ENCODE measurements at regions not wholly inside any gene's neighbourhood (a gene's known extent, or its start where the extent isn't known, plus 50 kb on each side); places are given as distances from the start of the nearest gene placed in this dataset.

- ChIA-PET CTCF (interaction anchor here (1.8 kb wide), 1 partner anchor 13 kb away, joined by 9 read pairs; no protein-coding TSS in a partner anchor), POLR2A (no interaction called here)
- intact Hi-C loops (cut with micrococcal nuclease): no loop called here
- DNase-seq (no peak), ATAC-seq (no peak)
- H3K27ac Mint-ChIP-seq: no peak overlapping the region
- H3K4me1 Mint-ChIP-seq (ENCODE audit: low read depth): no peaks in the 10 kb centered on the region
- no peak overlapping the region for H3K4me3 Mint-ChIP-seq
- no peaks in the 10 kb centered on the region for H3K36me3 Mint-ChIP-seq (ENCODE audit: low read depth)
- no peak for TF ChIP-seq CTCF (IDR thresholded peaks at IDR 0.05)
- H3K9me3 Mint-ChIP-seq: no peaks in the 10 kb centered on the region
- H3K27me3 Mint-ChIP-seq: no peaks in the 10 kb centered on the region
These were observed 292.0 kb downstream of the CDH26 start for GRCh38 chr20:60250251-60250650.

GRCh38 chr20:60252866-60253265 is 294.6 kb downstream of the CDH26 start:
- Mint-ChIP-seq H3K27me3 (no peaks in the 10 kb centered on the region), H3K36me3 (ENCODE audit: low read depth) (no peaks in the 10 kb centered on the region), H3K4me3 (no peak overlapping the region), H3K4me1 (ENCODE audit: low read depth) (no peaks in the 10 kb centered on the region), H3K9me3 (no peaks in the 10 kb centered on the region), H3K27ac (no peak overlapping the region)
- CTCF ChIA-PET: interaction anchor here (1.1 kb wide), 1 partner anchor 10 kb away, joined by 4 read pairs; no protein-coding TSS in a partner anchor
- ATAC-seq (no peak), DNase-seq (no peak)
- no peak for TF ChIP-seq CTCF (IDR thresholded peaks at IDR 0.05)
- intact Hi-C loops (cut with micrococcal nuclease): no loop called here
- POLR2A ChIA-PET: no interaction called here

GRCh38 chr20:60253471-60253870 is 295.2 kb downstream of the CDH26 start:
- Mint-ChIP-seq H3K4me1 (ENCODE audit: low read depth) (no peaks in the 10 kb centered on the region), H3K9me3 (no peaks in the 10 kb centered on the region), H3K27ac (no peak overlapping the region), H3K27me3 (no peaks in the 10 kb centered on the region), H3K36me3 (ENCODE audit: low read depth) (no peaks in the 10 kb centered on the region), H3K4me3 (no peak overlapping the region)
- CTCF ChIA-PET: no interaction called here
- intact Hi-C loops (cut with micrococcal nuclease): no loop called here
- POLR2A ChIA-PET: no interaction called here
- no peak for TF ChIP-seq CTCF (IDR thresholded peaks at IDR 0.05)
- ATAC-seq (no peak), DNase-seq (no peak)

GRCh38 chr20:60254901-60255411 is 296.7 kb downstream of the CDH26 start:
- ChIA-PET POLR2A (no interaction called here), CTCF (no interaction called here)
- no peaks in the 10 kb centered on the region for H3K9me3 Mint-ChIP-seq
- TF ChIP-seq CTCF (IDR thresholded peaks at IDR 0.05): no peak
- no peaks in the 10 kb centered on the region for H3K36me3 Mint-ChIP-seq (ENCODE audit: low read depth)
- DNase-seq (no peak), ATAC-seq (no peak)
- no peaks in the 10 kb centered on the region for H3K4me1 Mint-ChIP-seq (ENCODE audit: low read depth)
- intact Hi-C loops (cut with micrococcal nuclease): no loop called here
- H3K27ac Mint-ChIP-seq: no peak overlapping the region
- H3K27me3 Mint-ChIP-seq: no peaks in the 10 kb centered on the region
- no peak overlapping the region for H3K4me3 Mint-ChIP-seq

GRCh38 chr20:60255415-60255814 is 297.2 kb downstream of the CDH26 start:
- no peak overlapping the region for H3K27ac Mint-ChIP-seq
- H3K27me3 Mint-ChIP-seq: no peaks in the 10 kb centered on the region
- no peak for TF ChIP-seq CTCF (IDR thresholded peaks at IDR 0.05)
- ChIA-PET POLR2A (no interaction called here), CTCF (no interaction called here)
- DNase-seq (no peak), ATAC-seq (no peak)
- H3K9me3 Mint-ChIP-seq: no peaks in the 10 kb centered on the region
- intact Hi-C loops (cut with micrococcal nuclease): no loop called here
- H3K4me1 Mint-ChIP-seq (ENCODE audit: low read depth): no peaks in the 10 kb centered on the region
- H3K36me3 Mint-ChIP-seq (ENCODE audit: low read depth): no peaks in the 10 kb centered on the region
- H3K4me3 Mint-ChIP-seq: no peak overlapping the region

All from activated CD8-positive, alpha-beta T cell treated with anti-CD3 and anti-CD28 coated beads for 36 hours (primary cell).